HL-60 (cell line): ENCODE measurements at regions not wholly inside any gene's neighbourhood (a gene's known extent, or its start where the extent isn't known, plus 50 kb on each side); places are given as distances from the start of the nearest gene placed in this dataset.

Experiments
- DNase-seq, 2 experiments: peaks; one replicate each; pipeline ENCODE4 v3.0.0-alpha.2; 2010 to 2020; ENCODE audit warnings: low read depth in 1 of 2, low spot score in 1 of 2
- H3K27ac ChIP-seq: fragments of 250-450 bp; sonication (Bioruptor Pico); replicated peaks from 2 replicates; pipeline ENCODE4 v1.5.1; 2020; ENCODE audit warnings: mild to moderate bottlenecking, moderate library complexity
- H3K27me3 ChIP-seq: fragments of 250-450 bp; sonication (Bioruptor Pico); 2 replicates; pipeline ENCODE4 v1.5.1; 2021; ENCODE audit warnings: mild to moderate bottlenecking, moderate library complexity; ENCODE audit not compliant: insufficient read depth, poor library complexity, severe bottlenecking
- H3K4me3 ChIP-seq: replicated peaks from 2 replicates; pipeline ENCODE4 v1.5.1; 2011; ENCODE audit warnings: mild to moderate bottlenecking, control low read depth, low read length; ENCODE audit not compliant: insufficient read depth
- GABPA ChIP-seq: IDR thresholded peaks from 2 replicates; pipeline ENCODE4 v1.6.1; 2012; ENCODE audit warnings: low read depth
- POLR2AphosphoS5 ChIP-seq: IDR thresholded peaks from 2 replicates; pipeline ENCODE4 v1.6.1; 2012; ENCODE audit warnings: low read depth
- REST ChIP-seq: IDR thresholded peaks from 2 replicates; pipeline ENCODE4 v1.6.1; 2012; ENCODE audit warnings: low read depth; ENCODE audit not compliant: insufficient replicate concordance
- SPI1 ChIP-seq: IDR thresholded peaks from 2 replicates; pipeline ENCODE4 v1.6.1; 2012; ENCODE audit warnings: low read depth, mild to moderate bottlenecking, borderline replicate concordance
- TF ChIP-seq, protein P1 (sequence below): IDR thresholded peaks from one replicate; pipeline ENCODE4 v1.5.1; 2011; ENCODE audit warnings: low read length, control low read depth, inconsistent platforms; ENCODE audit not compliant: insufficient read depth

GRCh38 chr10:21076381-21076780 is 179.3 kb upstream of the NEBL start:
- TF ChIP-seq, protein P1, sequence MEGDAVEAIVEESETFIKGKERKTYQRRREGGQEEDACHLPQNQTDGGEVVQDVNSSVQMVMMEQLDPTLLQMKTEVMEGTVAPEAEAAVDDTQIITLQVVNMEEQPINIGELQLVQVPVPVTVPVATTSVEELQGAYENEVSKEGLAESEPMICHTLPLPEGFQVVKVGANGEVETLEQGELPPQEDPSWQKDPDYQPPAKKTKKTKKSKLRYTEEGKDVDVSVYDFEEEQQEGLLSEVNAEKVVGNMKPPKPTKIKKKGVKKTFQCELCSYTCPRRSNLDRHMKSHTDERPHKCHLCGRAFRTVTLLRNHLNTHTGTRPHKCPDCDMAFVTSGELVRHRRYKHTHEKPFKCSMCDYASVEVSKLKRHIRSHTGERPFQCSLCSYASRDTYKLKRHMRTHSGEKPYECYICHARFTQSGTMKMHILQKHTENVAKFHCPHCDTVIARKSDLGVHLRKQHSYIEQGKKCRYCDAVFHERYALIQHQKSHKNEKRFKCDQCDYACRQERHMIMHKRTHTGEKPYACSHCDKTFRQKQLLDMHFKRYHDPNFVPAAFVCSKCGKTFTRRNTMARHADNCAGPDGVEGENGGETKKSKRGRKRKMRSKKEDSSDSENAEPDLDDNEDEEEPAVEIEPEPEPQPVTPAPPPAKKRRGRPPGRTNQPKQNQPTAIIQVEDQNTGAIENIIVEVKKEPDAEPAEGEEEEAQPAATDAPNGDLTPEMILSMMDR = no peak
- no peak for TF ChIP-seq REST
- TF ChIP-seq SPI1 = no peak
- TF ChIP-seq POLR2AphosphoS5 = no peak
- TF ChIP-seq GABPA = no peak
- no peak overlapping the region for H3K27ac ChIP-seq
- no peak overlapping the region for H3K4me3 ChIP-seq
- H3K27me3 ChIP-seq = no peaks in the 10 kb centered on the region
- no peak for DNase-seq

GRCh38 chr10:21075880-21076279 is 178.8 kb upstream of the NEBL start:
- H3K27me3 ChIP-seq = no peaks in the 10 kb centered on the region

DNA sequence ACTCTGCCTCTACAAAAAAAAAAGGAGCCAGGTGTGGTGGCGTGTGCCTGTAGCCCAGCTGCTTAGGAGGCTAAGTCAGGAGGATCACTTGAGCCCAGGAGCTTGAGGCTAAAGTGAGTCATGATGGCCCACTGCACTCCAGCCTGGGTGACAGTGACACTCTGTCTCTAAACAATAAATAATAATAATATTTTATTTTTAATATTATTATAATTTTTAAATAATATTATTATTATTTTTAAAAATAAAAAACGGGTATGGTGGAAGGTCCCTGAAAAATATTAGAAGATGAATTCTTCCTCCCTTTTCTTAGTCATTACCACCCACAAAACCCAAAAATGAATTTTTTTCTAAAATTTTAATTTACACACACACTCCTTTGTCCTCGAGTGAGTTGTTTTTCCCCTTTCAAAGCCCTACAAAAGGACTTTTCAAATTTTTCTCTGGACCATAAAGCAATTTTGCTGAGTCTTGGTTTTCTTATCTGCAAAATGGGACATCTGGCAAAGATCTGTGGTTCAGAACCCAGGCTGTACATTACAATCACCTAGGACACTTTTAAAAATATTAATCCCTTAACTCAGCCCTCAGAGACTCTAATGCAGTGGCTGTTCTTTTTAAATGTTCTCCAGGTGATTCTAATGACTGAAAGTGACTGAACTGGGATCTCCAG is 174.0 kb upstream of the NEBL start:
- Histone ChIP-seq H3K27ac (no peak overlapping the region), H3K4me3 (no peak overlapping the region), H3K27me3 (no peaks in the 10 kb centered on the region)
- DNase-seq = no peak
- TF ChIP-seq POLR2AphosphoS5 (no peak), REST (no peak), GABPA (no peak), SPI1 (no peak)
- TF ChIP-seq, protein P1 = no peak

More at GRCh38 chr10:21075880-21076279, 178.8 kb upstream of the NEBL start:
- TF ChIP-seq SPI1 = no peak
- no peak for TF ChIP-seq POLR2AphosphoS5
- TF ChIP-seq REST = no peak
- no peak for TF ChIP-seq GABPA
- TF ChIP-seq, protein P1 = no peak
- H3K27ac ChIP-seq = no peak overlapping the region
- no peak overlapping the region for H3K4me3 ChIP-seq
- DNase-seq = no peak
